Activated gamma-delta T cell treated with Interleukin-2 at 50 U/mL for 16 hours (primary cell): ENCODE measurements at regions not wholly inside any gene's neighbourhood (a gene's known extent, or its start where the extent isn't known, plus 50 kb on each side); places are given as distances from the start of the nearest gene placed in this dataset.

Experiments
- DNase-seq: peaks from one replicate; pipeline ENCODE4 v3.0.0-alpha.2; 2020

GRCh38 chr4:123819362-123820035 lies 422.9 kb downstream of the SPRY1 start:
- DNase-seq, result no peak

GRCh38 chr4:123821861-123822260 lies 425.3 kb downstream of the SPRY1 start:
- DNase-seq, result no peak

GRCh38 chr4:123822353-123822752 lies 425.8 kb downstream of the SPRY1 start:
- no peak for DNase-seq

- DNase-seq, result no peak
These were observed 426.6 kb downstream of the SPRY1 start for GRCh38 chr4:123823244-123823643.

GRCh38 chr4:123824524-123824923 lies 427.9 kb downstream of the SPRY1 start:
- DNase-seq, result no peak

GRCh38 chr4:123825596-123826291 lies 429.1 kb downstream of the SPRY1 start:
- no peak for DNase-seq

- no peak for DNase-seq
These were observed 430.3 kb downstream of the SPRY1 start for GRCh38 chr4:123826896-123827295.

- no peak for DNase-seq
These were observed 430.9 kb downstream of the SPRY1 start for GRCh38 chr4:123827511-123827910.

- no peak for DNase-seq
These were observed 434.3 kb downstream of the SPRY1 start for GRCh38 chr4:123830930-123831329.

- no peak for DNase-seq
These were observed 435.8 kb downstream of the SPRY1 start for GRCh38 chr4:123832173-123833026.

GRCh38 chr4:123833171-123833643 lies 436.6 kb downstream of the SPRY1 start:
- DNase-seq, result no peak

- no peak for DNase-seq
These were observed 439.4 kb downstream of the SPRY1 start for GRCh38 chr4:123835831-123836590.

GRCh38 chr4:123836851-123837595 lies 440.4 kb downstream of the SPRY1 start:
- DNase-seq, result no peak

GRCh38 chr4:123838474-123838873 lies 441.9 kb downstream of the SPRY1 start:
- no peak for DNase-seq

- DNase-seq, result no peak
These were observed 443.6 kb downstream of the SPRY1 start for GRCh38 chr4:123840197-123840596.

- DNase-seq, result no peak
These were observed 445.0 kb downstream of the SPRY1 start for GRCh38 chr4:123841447-123842121.

- DNase-seq, result no peak
These were observed 446.5 kb downstream of the SPRY1 start for GRCh38 chr4:123843137-123843536.

- no peak for DNase-seq
These were observed 447.8 kb downstream of the SPRY1 start for GRCh38 chr4:123844374-123844773.

GRCh38 chr4:123846092-123846491 lies 449.5 kb downstream of the SPRY1 start:
- DNase-seq, result no peak

- no peak for DNase-seq
These were observed 450.0 kb downstream of the SPRY1 start for GRCh38 chr4:123846561-123846960.

- DNase-seq, result no peak
These were observed 452.0 kb downstream of the SPRY1 start for GRCh38 chr4:123848606-123849005.
